ENCODE measurements at regions not wholly inside any gene's neighbourhood (a gene's known extent, or its start where the extent isn't known, plus 50 kb on each side); places are given as distances from the start of the nearest gene placed in this dataset.

GRCh38 chr13:99033814-99034213 is 56.0 kb upstream of the DOCK9 start:
- Histone ChIP-seq H3K9me3 (no peaks in the 10 kb centered on the region), H3K27ac (no peak overlapping the region), H3K4me3 (ENCODE audit: low read depth in 1 of 2, low read length in 1 of 2) (no peak overlapping the region), H3K27me3 (peaks cover 98% of the 10 kb centered on the region), H3K36me3 (no peaks in the 10 kb centered on the region), H3K4me1 (ENCODE audit: control insufficient read depth in 1 of 2, insufficient read depth in 1 of 2, low read depth in 1 of 2, low read length in 1 of 2) (no peaks in the 10 kb centered on the region)
- TF ChIP-seq CTCF (IDR thresholded peaks at IDR 0.05): no peak

- Histone ChIP-seq H3K9me3 (no peaks in the 10 kb centered on the region), H3K27ac (no peak overlapping the region), H3K4me3 (ENCODE audit: low read depth in 1 of 2, low read length in 1 of 2) (no peak overlapping the region), H3K36me3 (no peaks in the 10 kb centered on the region), H3K27me3 (peaks cover 98% of the 10 kb centered on the region), H3K4me1 (ENCODE audit: control insufficient read depth in 1 of 2, insufficient read depth in 1 of 2, low read depth in 1 of 2, low read length in 1 of 2) (no peaks in the 10 kb centered on the region)
- no peak for TF ChIP-seq CTCF (IDR thresholded peaks at IDR 0.05)
Observed at GRCh38 chr13:99034333-99035085, 56.6 kb upstream of the DOCK9 start.

DNA sequence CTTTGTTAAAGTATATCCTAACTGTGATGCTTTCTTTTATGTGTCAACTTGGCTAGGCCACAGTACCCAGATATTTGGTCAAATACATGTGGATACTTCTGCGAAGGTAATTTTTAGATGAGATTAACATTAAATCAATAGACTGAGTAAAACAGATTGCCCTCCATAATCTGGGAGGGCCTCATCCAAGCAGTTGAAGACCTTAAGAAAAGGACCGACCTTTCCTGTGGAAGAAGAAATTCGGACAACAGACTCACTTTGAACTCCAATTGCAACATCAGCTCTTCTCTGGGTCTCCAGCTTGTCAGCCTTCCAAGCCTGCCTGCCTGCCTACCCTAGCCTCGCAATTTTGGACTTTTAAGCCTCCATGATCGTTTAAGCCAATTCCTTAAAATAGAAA is 57.9 kb upstream of the DOCK9 start:
- no peaks in the 10 kb centered on the region for H3K9me3 ChIP-seq
- H3K27ac ChIP-seq: no peak overlapping the region
- H3K27me3 ChIP-seq: peaks cover 98% of the 10 kb centered on the region
- no peak for TF ChIP-seq CTCF (IDR thresholded peaks at IDR 0.05)
- H3K4me1 ChIP-seq (ENCODE audit: control insufficient read depth in 1 of 2, insufficient read depth in 1 of 2, low read depth in 1 of 2, low read length in 1 of 2): no peaks in the 10 kb centered on the region
- H3K4me3 ChIP-seq (ENCODE audit: low read depth in 1 of 2, low read length in 1 of 2): no peak overlapping the region
- H3K36me3 ChIP-seq: no peaks in the 10 kb centered on the region

- Histone ChIP-seq H3K4me3 (ENCODE audit: low read depth in 1 of 2, low read length in 1 of 2) (no peak overlapping the region), H3K27ac (no peak overlapping the region), H3K27me3 (peaks cover 98% of the 10 kb centered on the region), H3K4me1 (ENCODE audit: control insufficient read depth in 1 of 2, insufficient read depth in 1 of 2, low read depth in 1 of 2, low read length in 1 of 2) (no peaks in the 10 kb centered on the region), H3K36me3 (no peaks in the 10 kb centered on the region), H3K9me3 (no peaks in the 10 kb centered on the region)
- no peak for TF ChIP-seq CTCF (IDR thresholded peaks at IDR 0.05)
Observed at GRCh38 chr13:99037756-99038155, 59.9 kb upstream of the DOCK9 start.

- Histone ChIP-seq H3K27ac (no peak overlapping the region), H3K4me1 (ENCODE audit: control insufficient read depth in 1 of 2, insufficient read depth in 1 of 2, low read depth in 1 of 2, low read length in 1 of 2) (peaks cover 2 to 3% of the 10 kb centered on the region in 2 experiments), H3K36me3 (no peaks in the 10 kb centered on the region), H3K9me3 (no peaks in the 10 kb centered on the region), H3K4me3 (ENCODE audit: low read depth in 1 of 2, low read length in 1 of 2) (no peak overlapping the region), H3K27me3 (peaks cover 98% of the 10 kb centered on the region)
- no peak for TF ChIP-seq CTCF (IDR thresholded peaks at IDR 0.05)
Observed at GRCh38 chr13:99039718-99040280, 61.9 kb upstream of the DOCK9 start.
